Prostate gland (tissue), 2 donors: ENCODE measurements at regions not wholly inside any gene's neighbourhood (a gene's known extent, or its start where the extent isn't known, plus 50 kb on each side); places are given as distances from the start of the nearest gene placed in this dataset.
"Not testable (repeated sequence)": the region's sequence is repeated elsewhere in the genome, so short reads cannot be mapped to it uniquely, and the experiment has no call there.

Source experiments
- DNase-seq: peaks from one replicate; pipeline ENCODE4 v3.0.0-alpha.2; 2019; ENCODE audit warnings: low spot score
- H3K27ac ChIP-seq, 2 donors: fragments of 200-600 bp; sonication (generic); 2 replicates each; pipeline ENCODE4 v1.5.1; 2017 to 2019
- H3K27me3 ChIP-seq: fragments of 200-600 bp; sonication (generic); replicated peaks from 2 replicates; pipeline ENCODE4 v1.5.1; 2019; ENCODE audit not compliant: insufficient read depth
- H3K36me3 ChIP-seq, 2 donors: fragments of 200-600 bp; sonication (generic); 1 replicate in 1 of 2; 2 replicates in 1 of 2; pipeline versions ENCODE4 v1.5.1 to v1.8.1; 2017 to 2019
- H3K4me1 ChIP-seq: fragments of 200-600 bp; sonication (generic); replicated peaks from 2 replicates; pipeline ENCODE4 v1.5.1; 2019
- H3K4me3 ChIP-seq, 2 donors: fragments of 200-600 bp; sonication (generic); 2 replicates each; pipeline ENCODE4 v1.5.1; 2017 to 2019
- H3K9me3 ChIP-seq: fragments of 200-600 bp; sonication (generic); 2 replicates; pipeline ENCODE4 v1.5.1; 2017
- CTCF ChIP-seq, 4 experiments: fragments of 200-600 bp in 2 of 4; fragments of 450-650 bp in 2 of 4; sonication (generic) in 2 of 4; IDR thresholded peaks; 1 replicate in 3 of 4; 2 replicates in 1 of 4; pipeline ENCODE4 v1.5.1; 2016 to 2019; ENCODE audit warnings: antibody characterized with exemption in 4 of 4, mild to moderate bottlenecking in 2 of 4, moderate library complexity in 2 of 4
- POLR2A ChIP-seq: fragments of 450-650 bp; IDR thresholded peaks from one replicate; pipeline ENCODE4 v1.6.1; 2016; ENCODE audit warnings: antibody characterized with exemption, mild to moderate bottlenecking
- POLR2AphosphoS5 ChIP-seq: sonication (generic); formaldehyde crosslinking; IDR thresholded peaks from one replicate; pipeline ENCODE4 v1.6.1; 2017; ENCODE audit warnings: antibody characterized with exemption
- WGBS: methylation state at CpG from one replicate; pipeline ENCODE4 v1.1.5; 2018; 5-methylcytosine and 5-hydroxymethylcytosine counted together
- intact Hi-C: fragments of 100-400 bp; cut with DNase I; formaldehyde crosslinking; loops from one replicate; pipeline ENCODE4 v1.14.2; 2022

GRCh38 chr2:59824314-59824713, 729.1 kb downstream of the BCL11A start:
- WGBS: 83% methylated on average over 4 of the region's 4 CpGs
- no peak overlapping the region for H3K4me3 ChIP-seq
- intact Hi-C loops: no loop called here

GRCh38 chr2:59816075-59816474, 737.4 kb downstream of the BCL11A start:
- H3K27me3 ChIP-seq: no peaks in the 10 kb centered on the region
- 71% methylated on average over 1 of the region's 1 CpG for WGBS
- no peak for TF ChIP-seq CTCF (IDR thresholded peaks at IDR 0.05)
- no peak for TF ChIP-seq POLR2A
- TF ChIP-seq POLR2AphosphoS5: no peak
- H3K36me3 ChIP-seq: no peaks in the 10 kb centered on the region
- intact Hi-C loops: no loop called here
- no peaks in the 10 kb centered on the region for H3K9me3 ChIP-seq
- H3K4me1 ChIP-seq: no peaks in the 10 kb centered on the region
- no peak overlapping the region for H3K27ac ChIP-seq
- H3K4me3 ChIP-seq: no peak overlapping the region
- DNase-seq: no peak

More at GRCh38 chr2:59824314-59824713, 729.1 kb downstream of the BCL11A start:
- H3K9me3 ChIP-seq: no peaks in the 10 kb centered on the region
- H3K36me3 ChIP-seq: no peaks in the 10 kb centered on the region
- no peak for DNase-seq
- no peaks in the 10 kb centered on the region for H3K4me1 ChIP-seq
- H3K27me3 ChIP-seq: no peaks in the 10 kb centered on the region
- TF ChIP-seq POLR2AphosphoS5 (no peak), CTCF (IDR thresholded peaks at IDR 0.05) (no peak), POLR2A (no peak)
- no peak overlapping the region for H3K27ac ChIP-seq

GRCh38 chr2:59810283-59810682, 743.2 kb downstream of the BCL11A start:
- H3K4me1 ChIP-seq, H3K27ac ChIP-seq, intact Hi-C loops, H3K4me3 ChIP-seq, H3K9me3 ChIP-seq, H3K27me3 ChIP-seq, H3K36me3 ChIP-seq: not testable (repeated sequence)
- WGBS: 51% methylated on average over 2 of the region's 2 CpGs
- peak; percentile 54 for TF ChIP-seq POLR2AphosphoS5
- peak; percentile 12 for DNase-seq

GRCh38 chr2:59806486-59806885, 747.0 kb downstream of the BCL11A start:
- TF ChIP-seq POLR2A (no peak), POLR2AphosphoS5 (no peak), CTCF (IDR thresholded peaks at IDR 0.05) (no peak)
- no peak for DNase-seq
- no peak overlapping the region for H3K27ac ChIP-seq
- intact Hi-C loops: no loop called here
- H3K4me3 ChIP-seq: no peak overlapping the region
- no peaks in the 10 kb centered on the region for H3K9me3 ChIP-seq
- H3K27me3 ChIP-seq: no peaks in the 10 kb centered on the region
- no peaks in the 10 kb centered on the region for H3K4me1 ChIP-seq
- no peaks in the 10 kb centered on the region for H3K36me3 ChIP-seq

- Histone ChIP-seq H3K27me3 (no peaks in the 10 kb centered on the region), H3K4me3 (no peak overlapping the region), H3K27ac (no peak overlapping the region), H3K9me3 (no peaks in the 10 kb centered on the region), H3K36me3 (no peaks in the 10 kb centered on the region), H3K4me1 (no peaks in the 10 kb centered on the region)
- TF ChIP-seq CTCF (IDR thresholded peaks at IDR 0.05): no peak
- TF ChIP-seq POLR2AphosphoS5: no peak
- TF ChIP-seq POLR2A: no peak
- no peak for DNase-seq
- WGBS: 37% methylated on average over 6 of the region's 6 CpGs
- intact Hi-C loops: no loop called here
Observed at GRCh38 chr2:59804732-59805131, 748.7 kb downstream of the BCL11A start.
